Smooth muscle cell (in vitro differentiated cells): ENCODE measurements at regions not wholly inside any gene's neighbourhood (a gene's known extent, or its start where the extent isn't known, plus 50 kb on each side); places are given as distances from the start of the nearest gene placed in this dataset.

Source experiments
- DNase-seq: peaks from one replicate; lab custom pipeline; 2025; ENCODE audit not compliant: unreplicated experiment; lab: John Stamatoyannopoulos, UW
- H2AFZ ChIP-seq: fragments of 200-600 bp; sonication (generic); 2 replicates; pipeline ENCODE4 v1.6.0; 2016; ENCODE audit warnings: antibody characterized with exemption, low read depth, mild to moderate bottlenecking
- H3F3A ChIP-seq: fragments of 200-600 bp; sonication (generic); 2 replicates; pipeline ENCODE4 v1.6.0; 2017; ENCODE audit warnings: antibody characterized with exemption, low read depth
- H3K27ac ChIP-seq: fragments of 200-600 bp; sonication (generic); 2 replicates; pipeline ENCODE4 v1.5.1; 2016; ENCODE audit warnings: low read depth, mild to moderate bottlenecking
- H3K27me3 ChIP-seq: fragments of 200-600 bp; sonication (generic); 2 replicates; pipeline ENCODE4 v1.6.1; 2016; ENCODE audit warnings: low read depth, mild to moderate bottlenecking
- H3K36me3 ChIP-seq: fragments of 200-600 bp; sonication (generic); 2 replicates; pipeline ENCODE4 v1.5.1; 2016; ENCODE audit warnings: low read depth
- H3K4me1 ChIP-seq: fragments of 200-600 bp; sonication (generic); 2 replicates; pipeline ENCODE4 v1.5.1; 2016; ENCODE audit warnings: low read depth
- H3K4me2 ChIP-seq: fragments of 200-600 bp; sonication (generic); 2 replicates; pipeline ENCODE4 v1.6.0; 2016; ENCODE audit warnings: mild to moderate bottlenecking
- H3K4me3 ChIP-seq: fragments of 200-600 bp; sonication (generic); 2 replicates; pipeline ENCODE4 v1.5.1; 2016; ENCODE audit warnings: mild to moderate bottlenecking
- H3K79me2 ChIP-seq: fragments of 200-600 bp; sonication (generic); 2 replicates; pipeline ENCODE4 v1.6.0; 2016; ENCODE audit warnings: low read depth, mild to moderate bottlenecking
- H3K9ac ChIP-seq: fragments of 200-600 bp; sonication (generic); 2 replicates; pipeline ENCODE4 v1.6.0; 2016; ENCODE audit warnings: low read depth
- H3K9me3 ChIP-seq: fragments of 200-600 bp; sonication (generic); replicated peaks from 2 replicates; pipeline ENCODE4 v1.5.1; 2016; ENCODE audit warnings: low read depth
- H4K20me1 ChIP-seq: fragments of 200-600 bp; sonication (generic); 2 replicates; pipeline ENCODE4 v1.6.0; 2016; ENCODE audit warnings: low read depth
- CTCF ChIP-seq: fragments of 200-600 bp; sonication (generic); IDR thresholded peaks from 2 replicates; pipeline ENCODE4 v1.5.1; 2017; ENCODE audit warnings: borderline replicate concordance, mild to moderate bottlenecking, antibody characterized with exemption; ENCODE audit not compliant: insufficient read depth, poor library complexity, severe bottlenecking
- WGBS: methylation state at CpG from one replicate; pipeline ENCODE4 v1.1.7; 2016; ENCODE audit warnings: low lambda C conversion rate; 5-methylcytosine and 5-hydroxymethylcytosine counted together

GRCh38 chr3:14317057-14317553, 85.3 kb upstream of the SLC6A6 start:
- H2AFZ ChIP-seq: no peak overlapping the region
- H4K20me1 ChIP-seq: no peaks in the 10 kb centered on the region
- WGBS: 84% methylated on average over 6 of the region's 6 CpGs
- TF ChIP-seq CTCF: no peak
- H3K27me3 ChIP-seq: no peaks in the 10 kb centered on the region
- H3K9me3 ChIP-seq: no peaks in the 10 kb centered on the region
- H3F3A ChIP-seq: no peaks in the 10 kb centered on the region
- no peak overlapping the region for H3K9ac ChIP-seq
- H3K36me3 ChIP-seq: no peaks in the 10 kb centered on the region
- no peak for DNase-seq
- H3K27ac ChIP-seq: no peak overlapping the region
- no peaks in the 10 kb centered on the region for H3K79me2 ChIP-seq
- no peak overlapping the region for H3K4me2 ChIP-seq
- H3K4me1 ChIP-seq: peaks cover 3% of the 10 kb centered on the region
- no peak overlapping the region for H3K4me3 ChIP-seq

- Histone ChIP-seq H3K4me1 (peaks cover 6% of the 10 kb centered on the region), H3K9me3 (no peaks in the 10 kb centered on the region), H3K36me3 (no peaks in the 10 kb centered on the region), H3K9ac (no peak overlapping the region), H3K79me2 (no peaks in the 10 kb centered on the region), H3K4me3 (no peak overlapping the region), H3K27me3 (no peaks in the 10 kb centered on the region), H3K4me2 (no peak overlapping the region), H3K27ac (no peak overlapping the region), H3F3A (no peaks in the 10 kb centered on the region), H4K20me1 (no peaks in the 10 kb centered on the region), H2AFZ (no peak overlapping the region)
- DNase-seq: no peak
- WGBS: 88% methylated on average over 3 of the region's 3 CpGs
- TF ChIP-seq CTCF: no peak
Measured at GRCh38 chr3:14318646-14319045, 83.8 kb upstream of the SLC6A6 start.

- peak overlapping the region; percentile 75 for H3K4me2 ChIP-seq
- H3K36me3 ChIP-seq: no peaks in the 10 kb centered on the region
- no peak overlapping the region for H3K27ac ChIP-seq
- peaks cover 8% of the 10 kb centered on the region for H3K4me1 ChIP-seq
- WGBS: 48% methylated on average over 3 of the region's 3 CpGs
- H2AFZ ChIP-seq: peak overlapping the region; percentile 63
- no peak for DNase-seq
- no peak for TF ChIP-seq CTCF
- H3F3A ChIP-seq: no peaks in the 10 kb centered on the region
- no peaks in the 10 kb centered on the region for H3K9me3 ChIP-seq
- H3K27me3 ChIP-seq: no peaks in the 10 kb centered on the region
- H3K4me3 ChIP-seq: peak overlapping the region; percentile 43
- H3K79me2 ChIP-seq: no peaks in the 10 kb centered on the region
- H4K20me1 ChIP-seq: no peaks in the 10 kb centered on the region
- H3K9ac ChIP-seq: no peak overlapping the region
Measured at GRCh38 chr3:14319654-14320182, 82.7 kb upstream of the SLC6A6 start.

GRCh38 chr3:14320219-14320618, 82.2 kb upstream of the SLC6A6 start:
- H3F3A ChIP-seq: peaks cover 3% of the 10 kb centered on the region
- H4K20me1 ChIP-seq: no peaks in the 10 kb centered on the region
- TF ChIP-seq CTCF: no peak
- H3K4me3 ChIP-seq: peak overlapping the region; percentile 43
- H3K36me3 ChIP-seq: no peaks in the 10 kb centered on the region
- peak overlapping the region; percentile 75 for H3K4me2 ChIP-seq
- no peak overlapping the region for H3K9ac ChIP-seq
- no peak overlapping the region for H2AFZ ChIP-seq
- H3K9me3 ChIP-seq: no peaks in the 10 kb centered on the region
- 100% methylated on average over 3 of the region's 3 CpGs for WGBS
- no peaks in the 10 kb centered on the region for H3K27me3 ChIP-seq
- no peak for DNase-seq
- H3K79me2 ChIP-seq: no peaks in the 10 kb centered on the region
- H3K4me1 ChIP-seq: peaks cover 13% of the 10 kb centered on the region
- H3K27ac ChIP-seq: no peak overlapping the region
